ENCODE measurements at regions not wholly inside any gene's neighbourhood (a gene's known extent, or its start where the extent isn't known, plus 50 kb on each side); places are given as distances from the start of the nearest gene placed in this dataset.

- DNase-seq = no peak
Measured at GRCh38 chr5:124414973-124415372, 331.5 kb downstream of the ZNF608 start.

- DNase-seq = no peak
Measured at GRCh38 chr5:124410539-124411488, 335.6 kb downstream of the ZNF608 start.

- no peak for DNase-seq
Measured at GRCh38 chr5:124408738-124409453, 337.5 kb downstream of the ZNF608 start.

- DNase-seq = no peak
Measured at GRCh38 chr5:124404796-124405195, 341.6 kb downstream of the ZNF608 start.

GRCh38 chr5:124403281-124403680 is 343.2 kb downstream of the ZNF608 start:
- DNase-seq = no peak

GRCh38 chr5:124402144-124402581 is 344.3 kb downstream of the ZNF608 start:
- peak; percentile 42 for DNase-seq

- DNase-seq = no peak
Measured at GRCh38 chr5:124401476-124402143, 344.8 kb downstream of the ZNF608 start.

GRCh38 chr5:124399426-124399961 is 346.9 kb downstream of the ZNF608 start:
- DNase-seq = no peak

GRCh38 chr5:124398460-124398859 is 348.0 kb downstream of the ZNF608 start:
- DNase-seq = no peak

- no peak for DNase-seq
Measured at GRCh38 chr5:124397317-124397716, 349.1 kb downstream of the ZNF608 start.

GRCh38 chr5:124395926-124396325 is 350.5 kb downstream of the ZNF608 start:
- no peak for DNase-seq

GRCh38 chr5:124395287-124395686 is 351.2 kb downstream of the ZNF608 start:
- no peak for DNase-seq

GRCh38 chr5:124394700-124395245 is 351.7 kb downstream of the ZNF608 start:
- DNase-seq = no peak

- DNase-seq = no peak
Measured at GRCh38 chr5:124393584-124394379, 352.7 kb downstream of the ZNF608 start.

- DNase-seq = no peak
Measured at GRCh38 chr5:124383693-124384092, 362.7 kb downstream of the ZNF608 start.

GRCh38 chr5:124377386-124377785 is 369.1 kb downstream of the ZNF608 start:
- DNase-seq = no peak

GRCh38 chr5:124373883-124374282 is 372.6 kb downstream of the ZNF608 start:
- no peak for DNase-seq

GRCh38 chr5:124372457-124372856 is 374.0 kb downstream of the ZNF608 start:
- no peak for DNase-seq

GRCh38 chr5:124371111-124371706 is 375.2 kb downstream of the ZNF608 start:
- no peak for DNase-seq

GRCh38 chr5:124370601-124371000 is 375.8 kb downstream of the ZNF608 start:
- no peak for DNase-seq

- DNase-seq = no peak
Measured at GRCh38 chr5:124365361-124365801, 381.1 kb downstream of the ZNF608 start.
